HG03354 (cell line): ENCODE measurements at regions not wholly inside any gene's neighbourhood (a gene's known extent, or its start where the extent isn't known, plus 50 kb on each side); places are given as distances from the start of the nearest gene placed in this dataset.

Source experiments
- ATAC-seq: cut with Tn5 transposase; IDR thresholded peaks from one replicate; pipeline ENCODE4 v1.9.1; 2021; ENCODE audit warnings: mild to moderate bottlenecking; ENCODE audit not compliant: unreplicated experiment, poor library complexity, severe bottlenecking

DNA sequence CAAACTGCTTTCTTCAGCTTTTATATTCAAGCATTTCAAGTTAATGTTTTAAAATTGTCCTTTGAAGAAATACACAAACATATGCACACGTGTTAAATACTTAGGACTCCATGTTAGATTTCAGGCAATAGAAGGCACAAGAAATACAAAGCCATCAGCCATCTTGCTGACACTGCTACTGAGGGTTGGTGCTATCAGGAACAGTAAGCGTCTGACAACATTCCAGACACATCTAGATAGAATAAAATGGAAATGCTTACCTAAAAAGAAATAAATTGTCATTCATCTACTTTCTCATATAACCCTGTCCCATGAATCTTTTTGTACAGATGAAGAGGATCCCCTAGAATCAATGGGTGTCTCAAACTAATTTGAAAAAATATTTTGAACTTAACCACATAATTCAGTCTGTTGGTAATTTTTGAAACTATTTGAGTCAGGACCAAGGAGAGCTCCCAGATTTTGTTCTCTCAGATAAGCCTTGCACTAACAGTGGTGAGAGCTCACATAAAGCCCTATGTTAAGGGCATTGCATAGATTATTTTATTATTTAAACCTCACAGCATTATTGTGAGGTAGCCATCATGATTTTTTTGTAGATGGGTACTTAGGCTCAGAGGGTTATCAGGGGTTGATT lies 631.1 kb upstream of the POU3F2 start:
- ATAC-seq: no peak

DNA sequence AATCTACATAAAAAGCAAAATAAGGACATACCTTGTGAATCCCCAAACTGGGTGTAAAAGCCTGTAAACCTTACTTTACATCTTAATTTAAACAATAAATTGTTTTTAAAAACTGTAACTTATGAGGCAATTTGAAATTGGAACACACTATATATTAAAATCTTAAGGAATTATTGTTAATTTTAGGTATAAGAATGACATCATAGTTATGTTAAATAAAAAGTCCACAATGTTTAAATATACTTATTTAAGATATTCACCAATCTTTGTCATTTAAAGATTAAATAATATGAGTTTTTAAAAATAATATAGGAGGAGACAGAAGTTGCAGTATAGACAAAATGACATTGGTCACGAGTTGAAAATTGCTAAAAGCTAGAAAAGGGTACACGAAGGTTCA lies 621.9 kb upstream of the POU3F2 start:
- no peak for ATAC-seq

DNA sequence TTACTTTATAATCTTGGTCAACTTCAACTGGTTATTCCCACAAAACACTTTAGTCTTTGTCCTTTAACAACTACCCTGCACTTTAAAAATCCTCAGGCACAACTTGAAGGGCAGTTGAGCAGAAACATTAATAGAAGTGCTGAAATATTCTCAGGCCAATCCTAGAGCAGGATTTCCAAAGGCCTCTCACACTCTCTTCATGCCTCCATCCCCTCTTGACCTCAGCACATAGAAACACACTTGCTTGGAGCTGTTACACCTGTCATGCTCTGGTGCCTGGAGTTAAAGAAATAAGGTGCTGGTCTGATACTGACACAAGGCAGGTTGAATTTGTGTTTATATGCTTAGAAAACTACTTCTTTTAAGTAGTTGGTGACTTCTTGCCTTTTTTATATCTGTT lies 618.8 kb upstream of the POU3F2 start:
- ATAC-seq: no peak

GRCh38 chr6:98230250-98230649 lies 604.1 kb upstream of the POU3F2 start:
- no peak for ATAC-seq

GRCh38 chr6:98239057-98239456 lies 595.3 kb upstream of the POU3F2 start:
- ATAC-seq: no peak

DNA sequence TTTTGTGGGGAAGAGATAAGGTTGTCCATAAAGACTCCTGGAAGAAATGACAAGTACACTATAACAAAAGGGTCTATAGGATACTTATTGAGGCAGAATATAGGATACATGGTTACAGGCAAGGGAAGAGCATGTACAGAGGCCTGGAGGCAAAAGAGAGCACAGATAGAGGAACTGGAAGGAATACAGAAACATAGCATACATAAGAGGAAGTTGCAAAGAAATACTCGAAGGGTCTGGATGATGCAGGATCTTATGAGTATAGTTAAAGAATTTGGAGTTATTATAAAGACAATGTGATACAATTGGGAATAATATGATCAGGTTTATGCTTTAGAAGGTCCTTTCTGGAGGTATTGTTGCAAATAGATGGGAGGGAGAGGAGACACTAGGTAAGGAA lies 592.7 kb upstream of the POU3F2 start:
- ATAC-seq: no peak

DNA sequence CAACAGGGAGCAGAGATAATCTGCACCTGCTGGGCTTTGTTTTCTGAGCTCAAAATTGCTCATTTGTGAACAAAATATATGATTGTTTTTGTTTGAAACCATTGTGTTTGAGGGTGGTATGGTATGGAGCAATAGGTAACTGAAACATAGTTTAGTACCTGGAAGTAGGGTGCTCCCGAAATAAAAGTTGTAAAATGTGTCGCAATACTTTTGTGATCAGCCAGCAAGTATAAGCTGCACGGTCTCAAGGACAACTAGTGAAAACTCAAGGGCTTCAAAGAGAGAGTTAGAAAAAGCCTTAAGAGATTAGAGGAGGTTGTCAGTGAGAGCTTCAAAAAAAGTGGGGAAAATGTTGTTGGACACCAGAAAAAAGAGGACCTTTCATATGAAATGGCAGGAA lies 579.8 kb upstream of the POU3F2 start:
- no peak for ATAC-seq

GRCh38 chr6:98260382-98260781 lies 574.0 kb upstream of the POU3F2 start:
- ATAC-seq: no peak

- ATAC-seq: no peak
Observed at GRCh38 chr6:98272060-98272459, 562.3 kb upstream of the POU3F2 start.

- no peak for ATAC-seq
Observed at GRCh38 chr6:98274691-98275090, 559.7 kb upstream of the POU3F2 start.

DNA sequence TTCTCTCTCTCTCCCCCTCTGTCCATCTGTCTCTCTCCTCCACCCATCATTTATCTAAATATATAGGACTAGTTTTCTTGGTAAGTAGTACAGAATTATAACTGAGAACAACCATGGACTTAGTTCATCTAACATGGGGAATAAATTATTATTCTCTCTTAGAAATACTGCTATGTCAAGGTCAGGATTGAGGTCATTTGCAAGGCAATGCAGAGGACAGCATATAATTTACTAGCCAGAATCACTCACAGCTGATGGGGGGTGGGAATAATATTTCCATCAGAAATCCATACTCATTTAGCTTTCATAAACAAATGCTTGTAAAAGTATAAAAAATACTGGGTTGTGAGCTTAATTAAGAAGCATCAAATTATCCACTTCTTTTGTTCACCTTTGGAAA lies 553.9 kb upstream of the POU3F2 start:
- ATAC-seq: no peak

GRCh38 chr6:98286620-98287019 lies 547.8 kb upstream of the POU3F2 start:
- no peak for ATAC-seq

DNA sequence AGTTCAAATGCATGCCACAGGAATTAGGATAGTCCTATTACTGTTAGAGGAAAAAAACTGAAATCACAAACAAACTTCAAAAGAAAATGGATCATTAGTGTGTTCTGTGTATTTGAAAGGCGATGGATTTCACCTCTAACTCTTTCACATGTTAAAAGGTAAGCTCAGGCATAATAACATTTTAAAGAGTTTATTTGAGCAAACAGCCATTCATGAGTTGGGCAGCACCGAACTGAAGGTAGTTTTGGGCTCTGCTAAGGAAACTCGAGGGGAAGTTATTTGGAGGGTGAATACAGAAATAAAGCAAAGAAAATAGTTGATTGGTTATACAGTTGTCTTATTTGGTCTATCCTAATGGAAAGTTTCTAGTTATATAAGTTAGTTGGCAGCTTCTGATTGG lies 546.5 kb upstream of the POU3F2 start:
- no peak for ATAC-seq

- ATAC-seq: no peak
Observed at GRCh38 chr6:98292810-98293209, 541.6 kb upstream of the POU3F2 start.

DNA sequence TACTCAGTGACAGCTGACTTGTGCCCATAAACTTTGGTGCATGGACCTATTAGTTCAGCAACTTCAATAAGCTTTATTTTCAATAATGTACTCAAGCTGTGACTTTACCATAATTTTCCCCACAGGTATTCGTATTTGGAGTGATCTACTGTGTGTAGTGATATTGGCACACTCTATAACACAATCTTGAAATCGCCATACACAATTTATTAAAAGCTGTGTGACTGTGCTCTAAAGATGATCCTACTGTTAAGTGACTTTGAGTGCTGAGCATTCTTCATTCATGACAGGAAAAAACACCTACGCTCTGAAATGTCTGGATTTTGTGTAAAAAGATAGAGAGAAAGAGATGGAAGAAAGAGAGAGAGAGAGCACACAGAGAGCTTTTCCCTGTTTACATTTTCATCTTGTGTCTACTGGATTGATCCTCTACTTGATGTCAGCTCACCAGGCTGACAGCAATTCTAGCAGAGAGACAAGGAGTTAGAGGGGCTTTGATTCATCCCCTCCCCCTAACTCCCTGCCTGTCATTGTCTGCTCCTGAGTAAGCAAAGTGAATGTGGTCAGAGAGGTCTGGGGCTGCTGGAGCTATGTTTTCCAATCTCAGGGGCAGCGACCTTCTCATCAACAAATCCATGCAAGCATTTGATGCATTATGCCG lies 538.7 kb upstream of the POU3F2 start:
- no peak for ATAC-seq

DNA sequence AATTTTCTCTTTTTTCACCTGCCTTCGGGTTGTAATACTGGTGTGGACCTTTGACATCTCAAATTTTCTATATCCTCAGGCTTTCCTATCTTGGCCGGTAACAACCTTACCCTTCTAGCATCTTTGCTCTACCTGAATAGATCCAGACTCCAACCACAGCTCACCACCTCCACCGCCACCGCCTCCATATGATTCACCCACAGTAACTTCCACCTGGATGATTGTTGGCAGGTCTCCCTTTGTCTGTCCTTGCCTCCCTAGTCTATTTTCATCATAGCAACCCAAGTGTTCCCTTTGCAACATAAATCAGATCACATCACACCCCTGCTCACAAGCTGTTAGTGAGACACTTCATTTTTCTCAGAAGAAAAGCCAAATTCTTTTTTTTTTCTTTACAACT lies 525.8 kb upstream of the POU3F2 start:
- ATAC-seq: no peak

DNA sequence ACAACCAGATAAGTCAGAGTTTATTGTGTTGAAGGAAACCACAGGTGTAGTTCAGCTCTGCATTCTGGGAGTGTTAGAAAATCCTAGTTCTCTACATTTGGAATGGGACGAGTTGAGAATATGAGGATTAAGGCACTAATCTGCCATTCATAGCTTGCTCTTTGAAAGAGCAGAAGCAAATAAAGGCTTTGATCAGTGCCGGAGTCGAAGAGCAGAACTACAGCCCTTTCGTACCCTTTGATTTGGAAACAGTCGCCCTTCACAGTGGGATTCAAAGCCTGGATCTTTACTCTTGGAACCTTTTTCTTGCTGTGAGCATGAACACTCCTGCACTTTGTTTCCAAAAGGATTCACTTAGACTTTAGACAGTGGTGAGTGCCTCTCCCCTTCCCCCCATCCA lies 523.9 kb upstream of the POU3F2 start:
- ATAC-seq: no peak

DNA sequence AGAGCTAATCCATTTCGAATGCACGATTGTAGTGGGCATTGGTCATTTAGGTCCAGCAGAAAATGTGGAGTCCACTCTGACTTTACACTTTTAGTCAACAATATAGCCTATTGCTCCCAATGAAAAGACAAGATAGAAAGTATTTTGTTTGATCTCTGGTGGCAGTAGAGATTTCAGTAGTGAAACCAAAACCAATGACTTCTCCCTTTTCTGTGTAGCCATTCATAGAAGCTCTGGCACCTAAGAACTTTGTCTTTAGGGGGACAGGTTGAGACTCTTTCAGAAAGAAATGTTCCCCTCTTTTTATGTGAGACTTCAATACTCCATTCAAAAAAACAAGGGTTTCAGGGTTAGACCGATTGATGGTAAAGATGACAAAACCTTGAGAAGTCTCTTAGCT lies 510.8 kb upstream of the POU3F2 start:
- peak; percentile 91 for ATAC-seq

- no peak for ATAC-seq
Observed at GRCh38 chr6:98324446-98324845, 509.9 kb upstream of the POU3F2 start.

- ATAC-seq: no peak
Observed at GRCh38 chr6:98325366-98325765, 509.0 kb upstream of the POU3F2 start.

- ATAC-seq: no peak
Observed at GRCh38 chr6:98333273-98333672, 501.1 kb upstream of the POU3F2 start.

DNA sequence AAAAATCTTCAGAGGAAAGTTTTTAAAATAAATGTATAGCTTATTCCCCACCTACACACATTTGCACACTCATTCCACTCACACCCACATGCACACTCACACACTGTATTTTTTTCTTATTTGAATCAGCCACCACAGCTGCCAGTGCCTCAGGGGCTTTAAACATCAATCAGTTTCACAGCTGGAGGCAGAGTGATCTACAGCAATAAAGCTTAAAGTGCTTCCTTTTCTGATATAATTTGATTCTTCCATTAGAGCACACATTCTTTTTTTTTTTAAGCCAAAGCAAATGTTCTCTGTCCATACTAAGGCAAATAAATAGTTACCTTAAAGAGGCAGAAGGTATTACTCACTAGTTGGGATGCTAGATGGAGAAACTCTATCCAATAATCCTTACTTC lies 498.8 kb upstream of the POU3F2 start:
- ATAC-seq: no peak
